HepG2 (cell line): ENCODE measurements at regions not wholly inside any gene's neighbourhood (a gene's known extent, or its start where the extent isn't known, plus 50 kb on each side); places are given as distances from the start of the nearest gene placed in this dataset.

Experiments
- ATAC-seq: fragments of 200-7000 bp; cut with Tn5 transposase; 3 replicates; pipeline ENCODE4 v1.9.1; 2020; ENCODE audit warnings: mild to moderate bottlenecking, moderate library complexity
- BruUV-seq: library from RNA; stranded (reverse); fragments of 400-500 nt; replicated peaks from 2 replicates; lab custom pipeline; 2021; lab: Mats Ljungman, UMichigan
- CTCF ChIA-PET: fragments of 300-600 bp; formaldehyde crosslinking; extraction: SDS; loops from one replicate; lab custom pipeline; 2021; ENCODE audit warnings: low total read pairs, inconsistent platforms, low intra/inter-chr PET ratio; lab: Yijun Ruan, JAX
- POLR2A ChIA-PET: fragments of 350-600 bp; sonication (Branson Sonifier 250); formaldehyde crosslinking; loops from one replicate; lab custom pipeline; 2020; ENCODE audit warnings: antibody characterized with exemption, inconsistent platforms; lab: Yijun Ruan, JAX
- DNase-seq: peaks from one replicate; pipeline ENCODE4 v3.0.0-alpha.2; 2015; ENCODE audit warnings: low spot score
- FAIRE-seq: peaks from 3 replicates; lab custom pipeline; 2011; peaks lifted over from hg19 to GRCh38; lab: Jason Lieb, UNC
- H2AFZ ChIP-seq: one replicate; pipeline ENCODE4 v1.6.1; 2011; ENCODE audit warnings: low read length, inconsistent platforms
- H3K27ac ChIP-seq: fragments of 300-600 bp; 3 replicates; pipeline ENCODE4 v1.8.0; 2011; ENCODE audit warnings: mixed run types, mild to moderate bottlenecking, mixed read lengths, low read length, inconsistent platforms; ENCODE audit not compliant: insufficient read depth; ENCODE audit errors: extremely low read length
- H3K27me3 ChIP-seq, 2 experiments: fragments of 200-600 bp in 1 of 2; 2 replicates in 1 of 2; 3 replicates in 1 of 2; pipeline versions ENCODE4 v1.6.0 to v1.8.0; 2011; ENCODE audit warnings: low read length in 2 of 2, mild to moderate bottlenecking in 2 of 2, moderate library complexity in 2 of 2, inconsistent platforms in 1 of 2; ENCODE audit not compliant: insufficient read depth in 2 of 2, control insufficient read depth in 1 of 2
- H3K36me3 ChIP-seq, 2 experiments: fragments of 200-600 bp in 1 of 2; replicated peaks in 1 of 2; 2 replicates in 1 of 2; 3 replicates in 1 of 2; pipeline versions ENCODE4 v1.5.1 to v1.8.0; 2011; ENCODE audit warnings: low read length in 2 of 2, inconsistent platforms in 1 of 2; ENCODE audit not compliant: insufficient read depth in 2 of 2, control insufficient read depth in 1 of 2
- H3K4me1 ChIP-seq: 2 replicates; pipeline ENCODE4 v1.5.1; 2012; ENCODE audit warnings: low read length, inconsistent platforms; ENCODE audit not compliant: insufficient read depth
- H3K4me2 ChIP-seq: 2 replicates; pipeline ENCODE4 v1.6.0; 2011; ENCODE audit warnings: low read depth, low read length, inconsistent platforms
- H3K4me3 ChIP-seq, 3 experiments: fragments of 200-600 bp in 1 of 3; sonication (generic), shearing (Covaris generic) in 1 of 3; replicated peaks in 1 of 3; 2 replicates each; pipeline ENCODE4 v1.5.1; 2011 to 2016; ENCODE audit warnings: low read length in 3 of 3, inconsistent platforms in 2 of 3, low read depth in 2 of 3, mild to moderate bottlenecking in 2 of 3, control low read depth in 1 of 3, mixed read lengths in 1 of 3; ENCODE audit not compliant: insufficient read depth in 1 of 3
- H3K79me2 ChIP-seq: one replicate; pipeline ENCODE4 v1.6.1; 2011; ENCODE audit warnings: low read length, inconsistent platforms; ENCODE audit not compliant: insufficient read depth
- H3K9ac ChIP-seq: 2 replicates; pipeline ENCODE4 v1.6.0; 2011; ENCODE audit warnings: mild to moderate bottlenecking, low read depth, low read length, inconsistent platforms; ENCODE audit not compliant: insufficient read depth
- H3K9me3 ChIP-seq: 2 replicates; pipeline ENCODE4 v1.5.1; 2012; ENCODE audit warnings: mild to moderate bottlenecking, low read length
- H4K20me1 ChIP-seq: 2 replicates; pipeline ENCODE4 v1.6.0; 2011; ENCODE audit warnings: inconsistent platforms, mild to moderate bottlenecking, low read length, moderate library complexity; ENCODE audit not compliant: insufficient read depth
- ATRX ChIP-seq: sonication (generic); formaldehyde crosslinking; IDR thresholded peaks from 2 replicates; pipeline ENCODE4 v1.4.0; 2020; ENCODE audit warnings: missing genetic modification reagents, borderline replicate concordance
- ELF4 ChIP-seq: sonication (generic); formaldehyde crosslinking; IDR thresholded peaks from 2 replicates; pipeline ENCODE4 v1.5.0; 2020; ENCODE audit warnings: missing genetic modification reagents, mild to moderate bottlenecking, moderate library complexity, borderline replicate concordance
- FOXK2 ChIP-seq: fragments of 450-650 bp; IDR thresholded peaks from 2 replicates; pipeline ENCODE4 v1.6.1; 2016
- REXO4 ChIP-seq: sonication (generic); formaldehyde crosslinking; IDR thresholded peaks from 2 replicates; pipeline ENCODE4 v1.8.0; 2022; ENCODE audit warnings: missing genetic modification reagents, mild to moderate bottlenecking, borderline replicate concordance
- SAFB2 ChIP-seq: sonication (generic); formaldehyde crosslinking; IDR thresholded peaks from 2 replicates; pipeline ENCODE4 v1.5.1; 2020; ENCODE audit warnings: missing genetic modification reagents, low read depth, mild to moderate bottlenecking, borderline replicate concordance
- ZBTB26 ChIP-seq: IDR thresholded peaks from 2 replicates; pipeline ENCODE4 v1.6.1; 2016; ENCODE audit warnings: missing compliant biosample characterization, missing genetic modification reagents, borderline replicate concordance
- ZFP37 ChIP-seq: sonication (generic); formaldehyde crosslinking; IDR thresholded peaks from 2 replicates; pipeline ENCODE4 v1.4.0; 2020; ENCODE audit warnings: missing genetic modification reagents, borderline replicate concordance
- ZNF367 ChIP-seq: sonication (generic); formaldehyde crosslinking; IDR thresholded peaks from 2 replicates; pipeline ENCODE4 v1.4.0; 2020; ENCODE audit warnings: missing genetic modification reagents, borderline replicate concordance
- ZNF644 ChIP-seq: IDR thresholded peaks from 2 replicates; pipeline ENCODE4 v1.6.1; 2016; ENCODE audit warnings: low read depth
- WGBS: methylation state at CpG from one replicate; pipeline ENCODE4 v1.1.6; 2017; ENCODE audit warnings: low lambda C conversion rate; 5-methylcytosine and 5-hydroxymethylcytosine counted together
- in situ Hi-C: cut with HindIII; loops from 2 replicates; pipeline ENCODE4 v1.10.0; 2017; ENCODE audit warnings: low pct_unique_long_range_greater_than_20kb; ENCODE audit not compliant: extremely low pct_ligation_motif_present
- intact Hi-C: fragments of 100-400 bp; cut with micrococcal nuclease; formaldehyde crosslinking; loops from one replicate; pipeline ENCODE4 v1.10.0; 2022; ENCODE audit not compliant: unreplicated experiment
- TF ChIP-seq, protein P1 (sequence below): sonication (generic); formaldehyde crosslinking; IDR thresholded peaks from 2 replicates; pipeline ENCODE4 v1.9.0; 2021; ENCODE audit warnings: mild to moderate bottlenecking, missing genetic modification reagents

- in situ Hi-C loops (no loop called here), intact Hi-C loops (no loop called here)
- H3K4me1 ChIP-seq, result no peaks in the 10 kb centered on the region
- peaks cover 83% of the 10 kb centered on the region for H3K9me3 ChIP-seq
- no peaks in the 10 kb centered on the region for H4K20me1 ChIP-seq
- H3K4me2 ChIP-seq, result no peak overlapping the region
- no peak overlapping the region for H3K9ac ChIP-seq
- no peaks in the 10 kb centered on the region for H3K79me2 ChIP-seq
- H3K36me3 ChIP-seq, result no peaks in the 10 kb centered on the region
- ATAC-seq (no peak), DNase-seq (no peak), FAIRE-seq (no peak)
- H3K4me3 ChIP-seq, result no peak overlapping the region
- ChIA-PET POLR2A (no interaction called here), CTCF (no interaction called here)
- no peak overlapping the region for H2AFZ ChIP-seq
- no peaks in the 10 kb centered on the region for H3K27me3 ChIP-seq
- no peak overlapping the region for H3K27ac ChIP-seq
- no TSS peak for BruUV-seq
- 0% methylated on average over 1 of the region's 1 CpG for WGBS
- TF ChIP-seq, protein P1, sequence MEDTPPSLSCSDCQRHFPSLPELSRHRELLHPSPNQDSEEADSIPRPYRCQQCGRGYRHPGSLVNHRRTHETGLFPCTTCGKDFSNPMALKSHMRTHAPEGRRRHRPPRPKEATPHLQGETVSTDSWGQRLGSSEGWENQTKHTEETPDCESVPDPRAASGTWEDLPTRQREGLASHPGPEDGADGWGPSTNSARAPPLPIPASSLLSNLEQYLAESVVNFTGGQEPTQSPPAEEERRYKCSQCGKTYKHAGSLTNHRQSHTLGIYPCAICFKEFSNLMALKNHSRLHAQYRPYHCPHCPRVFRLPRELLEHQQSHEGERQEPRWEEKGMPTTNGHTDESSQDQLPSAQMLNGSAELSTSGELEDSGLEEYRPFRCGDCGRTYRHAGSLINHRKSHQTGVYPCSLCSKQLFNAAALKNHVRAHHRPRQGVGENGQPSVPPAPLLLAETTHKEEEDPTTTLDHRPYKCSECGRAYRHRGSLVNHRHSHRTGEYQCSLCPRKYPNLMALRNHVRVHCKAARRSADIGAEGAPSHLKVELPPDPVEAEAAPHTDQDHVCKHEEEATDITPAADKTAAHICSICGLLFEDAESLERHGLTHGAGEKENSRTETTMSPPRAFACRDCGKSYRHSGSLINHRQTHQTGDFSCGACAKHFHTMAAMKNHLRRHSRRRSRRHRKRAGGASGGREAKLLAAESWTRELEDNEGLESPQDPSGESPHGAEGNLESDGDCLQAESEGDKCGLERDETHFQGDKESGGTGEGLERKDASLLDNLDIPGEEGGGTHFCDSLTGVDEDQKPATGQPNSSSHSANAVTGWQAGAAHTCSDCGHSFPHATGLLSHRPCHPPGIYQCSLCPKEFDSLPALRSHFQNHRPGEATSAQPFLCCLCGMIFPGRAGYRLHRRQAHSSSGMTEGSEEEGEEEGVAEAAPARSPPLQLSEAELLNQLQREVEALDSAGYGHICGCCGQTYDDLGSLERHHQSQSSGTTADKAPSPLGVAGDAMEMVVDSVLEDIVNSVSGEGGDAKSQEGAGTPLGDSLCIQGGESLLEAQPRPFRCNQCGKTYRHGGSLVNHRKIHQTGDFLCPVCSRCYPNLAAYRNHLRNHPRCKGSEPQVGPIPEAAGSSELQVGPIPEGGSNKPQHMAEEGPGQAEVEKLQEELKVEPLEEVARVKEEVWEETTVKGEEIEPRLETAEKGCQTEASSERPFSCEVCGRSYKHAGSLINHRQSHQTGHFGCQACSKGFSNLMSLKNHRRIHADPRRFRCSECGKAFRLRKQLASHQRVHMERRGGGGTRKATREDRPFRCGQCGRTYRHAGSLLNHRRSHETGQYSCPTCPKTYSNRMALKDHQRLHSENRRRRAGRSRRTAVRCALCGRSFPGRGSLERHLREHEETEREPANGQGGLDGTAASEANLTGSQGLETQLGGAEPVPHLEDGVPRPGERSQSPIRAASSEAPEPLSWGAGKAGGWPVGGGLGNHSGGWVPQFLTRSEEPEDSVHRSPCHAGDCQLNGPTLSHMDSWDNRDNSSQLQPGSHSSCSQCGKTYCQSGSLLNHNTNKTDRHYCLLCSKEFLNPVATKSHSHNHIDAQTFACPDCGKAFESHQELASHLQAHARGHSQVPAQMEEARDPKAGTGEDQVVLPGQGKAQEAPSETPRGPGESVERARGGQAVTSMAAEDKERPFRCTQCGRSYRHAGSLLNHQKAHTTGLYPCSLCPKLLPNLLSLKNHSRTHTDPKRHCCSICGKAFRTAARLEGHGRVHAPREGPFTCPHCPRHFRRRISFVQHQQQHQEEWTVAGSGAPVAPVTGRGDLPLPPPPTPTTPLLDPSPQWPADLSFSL, result no peak
- TF ChIP-seq ATRX (CRISPR knock-in tag) (no peak), ZNF644 (CRISPR knock-in tag) (no peak), SAFB2 (no peak), ZFP37 (CRISPR knock-in tag) (no peak), FOXK2 (no peak), ZNF367 (CRISPR knock-in tag) (no peak), ZBTB26 (CRISPR knock-in tag) (no peak), ELF4 (no peak), REXO4 (CRISPR knock-in tag) (no peak)
Measured at GRCh38 chr21:27643326-27643725, 676.4 kb upstream of the ADAMTS5 start.
